DOHH2 (cell line): ENCODE measurements at regions not wholly inside any gene's neighbourhood (a gene's known extent, or its start where the extent isn't known, plus 50 kb on each side); places are given as distances from the start of the nearest gene placed in this dataset.

ENCODE experiments used
- H3F3A ChIP-seq: fragments of 200-600 bp; sonication (generic), shearing (Covaris generic); 2 replicates; pipeline ENCODE4 v1.6.0; 2016; ENCODE audit warnings: antibody characterized with exemption, mild to moderate bottlenecking; ENCODE audit not compliant: control insufficient read depth, insufficient read depth
- H3K27ac ChIP-seq: fragments of 200-600 bp; sonication (generic); 2 replicates; pipeline ENCODE4 v1.5.1; 2014; ENCODE audit warnings: low read depth, mild to moderate bottlenecking, low read length, moderate library complexity
- H3K27me3 ChIP-seq: fragments of 200-600 bp; sonication (generic); 2 replicates; pipeline ENCODE4 v1.6.1; 2014; ENCODE audit warnings: mild to moderate bottlenecking, low read length, mixed read lengths; ENCODE audit not compliant: control insufficient read depth
- H3K36me3 ChIP-seq: fragments of 200-600 bp; sonication (generic); 2 replicates; pipeline ENCODE4 v1.6.1; 2014; ENCODE audit warnings: mild to moderate bottlenecking, low read length, moderate library complexity, mixed read lengths; ENCODE audit not compliant: control insufficient read depth
- H3K4me1 ChIP-seq: fragments of 200-600 bp; sonication (generic); 2 replicates; pipeline ENCODE4 v1.6.1; 2014; ENCODE audit warnings: mild to moderate bottlenecking, low read length, mixed read lengths; ENCODE audit not compliant: control insufficient read depth
- H3K4me2 ChIP-seq: fragments of 200-600 bp; sonication (generic); 2 replicates; pipeline ENCODE4 v1.6.0; 2014; ENCODE audit warnings: mild to moderate bottlenecking, low read length, moderate library complexity
- H3K4me3 ChIP-seq: fragments of 200-600 bp; sonication (generic); 2 replicates; pipeline ENCODE4 v1.5.1; 2014; ENCODE audit warnings: mild to moderate bottlenecking, low read length, mixed read lengths
- H3K79me2 ChIP-seq: fragments of 200-600 bp; sonication (generic); 2 replicates; pipeline ENCODE4 v1.6.1; 2014; ENCODE audit warnings: mild to moderate bottlenecking, low read length, mixed read lengths; ENCODE audit not compliant: control insufficient read depth
- H3K9me2 ChIP-seq: fragments of 200-600 bp; sonication (generic); replicated peaks from 2 replicates; pipeline ENCODE4 v1.6.1; 2014; ENCODE audit warnings: mild to moderate bottlenecking, low read length, mixed read lengths; ENCODE audit not compliant: control insufficient read depth
- H3K9me3 ChIP-seq: fragments of 200-600 bp; sonication (generic); 2 replicates; pipeline ENCODE4 v1.6.1; 2014; ENCODE audit warnings: antibody characterized with exemption, low read length, mixed read lengths; ENCODE audit not compliant: control insufficient read depth, insufficient read depth
- H4K20me1 ChIP-seq: fragments of 200-600 bp; sonication (generic); 2 replicates; pipeline ENCODE4 v1.6.0; 2014; ENCODE audit warnings: low read depth, mild to moderate bottlenecking, antibody characterized with exemption, low read length, moderate library complexity; ENCODE audit not compliant: control insufficient read depth, insufficient read depth
- EZH2phosphoT487 ChIP-seq: fragments of 200-600 bp; sonication (generic); IDR thresholded peaks from 2 replicates; pipeline ENCODE4 v1.6.1; 2017; ENCODE audit warnings: borderline replicate concordance, mild to moderate bottlenecking, antibody characterized with exemption, low read length, moderate library complexity, mixed read lengths
- TF ChIP-seq, protein P1 (sequence below): fragments of 200-600 bp; sonication (generic); IDR thresholded peaks from one replicate; pipeline ENCODE4 v1.5.1; 2014; ENCODE audit warnings: antibody characterized with exemption, mild to moderate bottlenecking, low read depth, low read length; ENCODE audit not compliant: poor library complexity, severe bottlenecking

DNA sequence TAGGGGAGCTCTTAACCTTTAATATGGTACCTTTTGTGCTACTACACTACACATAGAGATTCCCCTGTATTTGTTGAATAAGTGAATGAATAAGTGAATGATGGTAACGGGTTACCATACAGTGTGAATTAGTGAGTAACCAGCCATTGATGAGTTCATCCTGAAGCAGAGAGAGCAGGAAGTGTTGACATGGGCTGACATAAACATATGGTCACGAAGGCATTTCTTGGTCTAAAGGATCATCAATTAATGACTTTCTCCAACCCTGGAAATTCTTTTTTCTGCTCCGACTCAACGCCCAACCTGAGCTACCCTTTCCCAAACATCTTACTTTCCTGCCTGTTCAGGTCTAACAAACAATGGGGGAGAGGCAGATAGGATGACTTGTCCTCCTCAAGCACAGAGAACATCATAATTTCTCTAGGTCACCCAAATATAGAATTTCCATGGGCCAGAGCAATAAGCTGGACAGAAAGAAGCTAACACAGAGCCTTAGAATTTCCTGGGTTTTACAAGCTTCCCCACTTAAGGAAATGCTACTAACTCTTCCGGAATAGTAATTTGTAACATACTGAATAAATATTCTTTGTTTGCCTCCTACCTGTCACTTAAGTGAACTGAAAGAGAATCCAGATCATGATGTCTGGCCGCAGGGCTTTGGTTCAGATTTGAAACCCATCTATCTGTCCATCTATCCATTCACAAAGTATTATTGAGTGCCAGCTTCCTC, 114.7 kb upstream of the NGF start:
- H3K79me2 ChIP-seq = no peaks in the 10 kb centered on the region
- H3F3A ChIP-seq = no peaks in the 10 kb centered on the region
- H3K36me3 ChIP-seq = no peaks in the 10 kb centered on the region
- no peaks in the 10 kb centered on the region for H3K27me3 ChIP-seq
- no peak overlapping the region for H3K4me3 ChIP-seq
- no peak overlapping the region for H3K27ac ChIP-seq
- H3K4me2 ChIP-seq = no peak overlapping the region
- H3K4me1 ChIP-seq = no peaks in the 10 kb centered on the region
- no peak for TF ChIP-seq EZH2phosphoT487
- TF ChIP-seq, protein P1, sequence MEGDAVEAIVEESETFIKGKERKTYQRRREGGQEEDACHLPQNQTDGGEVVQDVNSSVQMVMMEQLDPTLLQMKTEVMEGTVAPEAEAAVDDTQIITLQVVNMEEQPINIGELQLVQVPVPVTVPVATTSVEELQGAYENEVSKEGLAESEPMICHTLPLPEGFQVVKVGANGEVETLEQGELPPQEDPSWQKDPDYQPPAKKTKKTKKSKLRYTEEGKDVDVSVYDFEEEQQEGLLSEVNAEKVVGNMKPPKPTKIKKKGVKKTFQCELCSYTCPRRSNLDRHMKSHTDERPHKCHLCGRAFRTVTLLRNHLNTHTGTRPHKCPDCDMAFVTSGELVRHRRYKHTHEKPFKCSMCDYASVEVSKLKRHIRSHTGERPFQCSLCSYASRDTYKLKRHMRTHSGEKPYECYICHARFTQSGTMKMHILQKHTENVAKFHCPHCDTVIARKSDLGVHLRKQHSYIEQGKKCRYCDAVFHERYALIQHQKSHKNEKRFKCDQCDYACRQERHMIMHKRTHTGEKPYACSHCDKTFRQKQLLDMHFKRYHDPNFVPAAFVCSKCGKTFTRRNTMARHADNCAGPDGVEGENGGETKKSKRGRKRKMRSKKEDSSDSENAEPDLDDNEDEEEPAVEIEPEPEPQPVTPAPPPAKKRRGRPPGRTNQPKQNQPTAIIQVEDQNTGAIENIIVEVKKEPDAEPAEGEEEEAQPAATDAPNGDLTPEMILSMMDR = no peak
- no peaks in the 10 kb centered on the region for H4K20me1 ChIP-seq
- no peaks in the 10 kb centered on the region for H3K9me3 ChIP-seq
- H3K9me2 ChIP-seq = no peaks in the 10 kb centered on the region

DNA sequence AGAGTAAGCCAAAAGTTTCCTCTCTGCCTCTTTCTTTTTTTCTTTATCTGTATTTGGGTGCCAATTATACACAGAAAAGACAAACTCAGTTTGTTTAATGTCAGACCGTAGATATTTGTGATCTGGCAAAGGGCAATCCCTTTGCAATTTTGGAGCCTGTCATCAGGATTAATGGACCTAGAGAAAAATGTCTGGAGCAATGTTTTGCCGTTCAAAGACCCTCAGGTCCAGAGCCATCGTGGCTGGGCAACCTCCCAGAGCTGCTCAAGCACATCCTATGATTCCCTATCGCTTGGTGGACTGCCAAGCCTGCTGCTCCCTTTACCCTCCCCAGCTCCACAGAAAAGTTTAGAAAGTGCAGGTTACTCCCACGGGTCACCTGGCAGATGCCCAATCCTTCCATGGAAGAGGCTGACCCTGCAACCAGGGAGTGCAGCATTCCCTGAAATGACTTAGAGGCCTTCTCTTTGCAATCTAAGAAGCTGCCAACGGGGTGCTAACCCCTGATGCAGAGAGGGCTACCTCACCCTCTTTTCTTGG, 112.5 kb upstream of the NGF start:
- no peaks in the 10 kb centered on the region for H3K27me3 ChIP-seq
- H3K79me2 ChIP-seq = no peaks in the 10 kb centered on the region
- no peak overlapping the region for H3K4me3 ChIP-seq
- no peaks in the 10 kb centered on the region for H3F3A ChIP-seq
- no peaks in the 10 kb centered on the region for H3K9me2 ChIP-seq
- H4K20me1 ChIP-seq = no peaks in the 10 kb centered on the region
- no peak overlapping the region for H3K27ac ChIP-seq
- TF ChIP-seq EZH2phosphoT487 = no peak
- TF ChIP-seq, protein P1 = no peak
- H3K36me3 ChIP-seq = no peaks in the 10 kb centered on the region
- no peaks in the 10 kb centered on the region for H3K9me3 ChIP-seq
- no peaks in the 10 kb centered on the region for H3K4me1 ChIP-seq
- no peak overlapping the region for H3K4me2 ChIP-seq

DNA sequence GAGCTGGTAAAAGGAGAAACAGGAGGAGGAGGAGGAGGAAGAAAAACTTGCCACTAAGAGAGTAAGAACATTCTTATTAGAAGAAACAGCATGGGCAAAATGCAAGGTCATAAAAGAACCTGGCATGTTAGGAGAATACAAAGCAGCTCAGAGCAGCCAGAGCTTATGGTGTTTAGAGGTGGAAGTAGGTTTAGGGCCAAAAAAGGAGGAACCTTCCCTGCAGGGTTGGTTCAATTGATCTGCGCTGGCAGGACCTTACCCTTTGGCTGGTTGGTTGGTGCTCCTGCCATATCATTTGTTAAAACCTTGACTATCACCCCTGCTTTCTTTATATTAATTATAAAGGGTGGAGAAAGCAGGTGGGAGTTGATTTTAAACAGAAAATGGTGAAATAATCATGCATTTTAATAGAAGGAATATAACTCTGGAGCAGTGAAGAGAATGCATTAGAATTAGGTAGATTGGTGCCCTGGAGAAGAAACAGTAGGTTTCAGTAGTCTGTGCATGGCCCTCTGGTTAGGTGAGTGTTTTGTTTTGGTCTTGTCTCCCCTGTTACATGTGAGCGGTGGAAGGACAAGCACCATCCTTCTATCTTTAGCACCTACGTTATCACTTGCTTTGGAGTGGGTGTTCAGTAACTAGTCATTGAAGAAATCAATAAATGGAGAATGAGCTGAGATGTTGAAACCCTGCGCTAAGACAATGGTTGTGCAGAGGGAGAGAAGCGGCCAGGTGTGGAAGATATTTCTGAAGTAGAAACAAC, 110.4 kb upstream of the NGF start:
- Histone ChIP-seq H3K36me3 (no peaks in the 10 kb centered on the region), H3K27ac (no peak overlapping the region), H3K4me1 (no peaks in the 10 kb centered on the region), H3K27me3 (no peaks in the 10 kb centered on the region), H3K9me3 (no peaks in the 10 kb centered on the region), H3F3A (no peaks in the 10 kb centered on the region), H3K9me2 (no peaks in the 10 kb centered on the region), H3K79me2 (no peaks in the 10 kb centered on the region), H3K4me3 (no peak overlapping the region), H3K4me2 (no peak overlapping the region), H4K20me1 (no peaks in the 10 kb centered on the region)
- no peak for TF ChIP-seq EZH2phosphoT487
- TF ChIP-seq, protein P1 = no peak
